Neural progenitor cell (in vitro differentiated cells): ENCODE measurements at regions not wholly inside any gene's neighbourhood (a gene's known extent, or its start where the extent isn't known, plus 50 kb on each side); places are given as distances from the start of the nearest gene placed in this dataset.
"Not testable (repeated sequence)": the region's sequence is repeated elsewhere in the genome, so short reads cannot be mapped to it uniquely, and the experiment has no call there.

ENCODE experiments used
- EZH2 ChIP-seq: fragments of 200-600 bp; sonication (generic); IDR thresholded peaks from 2 replicates; pipeline ENCODE4 v1.6.1; 2017; ENCODE audit warnings: antibody characterized with exemption, mild to moderate bottlenecking, moderate library complexity
- EZH2phosphoT487 ChIP-seq: fragments of 200-600 bp; sonication (generic); IDR thresholded peaks from 2 replicates; pipeline ENCODE4 v1.6.1; 2017; ENCODE audit warnings: antibody characterized with exemption
- TF ChIP-seq, protein P1 (sequence below): fragments of 200-600 bp; sonication (generic); IDR thresholded peaks from 2 replicates; pipeline ENCODE4 v1.5.1; 2017; ENCODE audit warnings: antibody characterized with exemption, mild to moderate bottlenecking

GRCh38 chr15:21009651-21010050 lies 143.5 kb upstream of the POTEB2 start:
- TF ChIP-seq, protein P1, sequence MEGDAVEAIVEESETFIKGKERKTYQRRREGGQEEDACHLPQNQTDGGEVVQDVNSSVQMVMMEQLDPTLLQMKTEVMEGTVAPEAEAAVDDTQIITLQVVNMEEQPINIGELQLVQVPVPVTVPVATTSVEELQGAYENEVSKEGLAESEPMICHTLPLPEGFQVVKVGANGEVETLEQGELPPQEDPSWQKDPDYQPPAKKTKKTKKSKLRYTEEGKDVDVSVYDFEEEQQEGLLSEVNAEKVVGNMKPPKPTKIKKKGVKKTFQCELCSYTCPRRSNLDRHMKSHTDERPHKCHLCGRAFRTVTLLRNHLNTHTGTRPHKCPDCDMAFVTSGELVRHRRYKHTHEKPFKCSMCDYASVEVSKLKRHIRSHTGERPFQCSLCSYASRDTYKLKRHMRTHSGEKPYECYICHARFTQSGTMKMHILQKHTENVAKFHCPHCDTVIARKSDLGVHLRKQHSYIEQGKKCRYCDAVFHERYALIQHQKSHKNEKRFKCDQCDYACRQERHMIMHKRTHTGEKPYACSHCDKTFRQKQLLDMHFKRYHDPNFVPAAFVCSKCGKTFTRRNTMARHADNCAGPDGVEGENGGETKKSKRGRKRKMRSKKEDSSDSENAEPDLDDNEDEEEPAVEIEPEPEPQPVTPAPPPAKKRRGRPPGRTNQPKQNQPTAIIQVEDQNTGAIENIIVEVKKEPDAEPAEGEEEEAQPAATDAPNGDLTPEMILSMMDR, result not testable (repeated sequence)
- TF ChIP-seq EZH2, EZH2phosphoT487: not testable (repeated sequence)
